ENCODE measurements at regions not wholly inside any gene's neighbourhood (a gene's known extent, or its start where the extent isn't known, plus 50 kb on each side); places are given as distances from the start of the nearest gene placed in this dataset.

- no peak for TF ChIP-seq POLR2A (IDR thresholded peaks at IDR 0.05)
- TF ChIP-seq POLR2AphosphoS5 (IDR thresholded peaks at IDR 0.05), result no peak
Observed at GRCh38 chr6:217048-217659, 75.1 kb upstream of the DUSP22 start.
